Fibroblast of skin of left quadriceps (primary cell): ENCODE measurements at regions not wholly inside any gene's neighbourhood (a gene's known extent, or its start where the extent isn't known, plus 50 kb on each side); places are given as distances from the start of the nearest gene placed in this dataset.
A peak's percentile ranks its signal among the peaks of the same experiment; 100 is the strongest.

ENCODE experiments used
- DNase-seq, 2 experiments: peaks; one replicate each; pipeline ENCODE4 v3.0.0-alpha.2; 2013; ENCODE audit warnings: low read depth in 2 of 2

GRCh38 chr7:85074-85882 lies 107.1 kb upstream of the FAM20C start:
- no peak for DNase-seq

- no peak for DNase-seq
These were observed 106.4 kb upstream of the FAM20C start for GRCh38 chr7:85883-86515.

- DNase-seq: no peak
These were observed 105.7 kb upstream of the FAM20C start for GRCh38 chr7:86629-87028.

- no peak for DNase-seq
These were observed 105.3 kb upstream of the FAM20C start for GRCh38 chr7:87047-87446.

- DNase-seq: no peak
These were observed 104.7 kb upstream of the FAM20C start for GRCh38 chr7:87671-88070.

DNA sequence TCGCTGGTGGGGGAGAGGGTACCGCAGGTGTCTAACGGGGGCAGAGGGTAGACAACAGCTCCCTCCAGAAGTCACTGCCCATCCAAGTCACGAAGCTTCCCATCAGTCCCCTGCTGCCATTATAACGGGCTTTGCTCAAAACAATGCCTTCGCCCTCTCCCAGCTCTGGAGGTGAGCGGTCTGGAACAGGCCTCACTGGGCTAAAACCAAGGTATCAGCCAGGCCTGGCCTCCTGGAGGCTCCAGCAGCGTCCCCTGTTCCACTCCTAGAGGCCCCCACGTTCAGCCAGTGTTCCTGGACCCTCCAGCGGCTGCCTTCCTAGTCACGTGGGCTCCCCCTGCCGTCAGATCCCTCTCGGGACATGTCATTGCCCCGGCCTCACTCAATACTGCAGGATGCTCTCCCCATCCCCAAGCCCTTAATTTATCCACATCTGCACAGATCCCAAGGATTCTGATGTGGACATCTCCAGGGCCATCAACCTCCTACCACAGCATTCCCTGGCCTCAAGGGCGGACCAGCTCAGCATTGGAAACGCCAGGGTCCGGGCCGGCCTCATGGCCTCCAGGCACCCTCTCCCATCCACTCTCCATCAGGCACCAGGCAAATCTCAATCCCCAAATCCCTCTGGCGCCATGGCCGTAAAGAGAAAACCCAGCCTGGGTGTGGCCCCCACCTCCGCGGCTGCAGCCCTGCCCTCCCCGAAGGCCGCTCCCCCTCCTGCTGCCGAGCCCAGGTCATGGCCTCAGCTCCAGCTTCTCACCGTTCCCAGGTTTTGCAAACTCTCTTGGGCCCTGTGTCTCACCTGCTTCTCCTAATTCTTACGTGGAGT lies 104.1 kb upstream of the FAM20C start:
- DNase-seq: no peak

DNA sequence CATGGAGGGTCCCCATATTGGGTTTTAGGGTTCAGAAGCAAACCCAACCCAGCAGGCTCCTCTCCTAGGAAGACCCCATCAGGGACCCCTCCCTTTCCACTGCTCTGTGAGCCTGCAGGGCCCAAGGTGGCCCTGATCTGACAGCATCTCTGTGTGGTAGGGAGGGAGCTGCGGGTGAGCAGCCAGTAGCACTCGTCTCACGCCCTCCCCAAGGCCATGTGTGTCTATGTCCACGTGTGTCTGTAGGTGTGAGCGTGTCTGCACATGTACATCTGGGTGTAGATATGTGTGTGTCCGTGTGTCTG lies 103.5 kb upstream of the FAM20C start:
- DNase-seq: no peak

DNA sequence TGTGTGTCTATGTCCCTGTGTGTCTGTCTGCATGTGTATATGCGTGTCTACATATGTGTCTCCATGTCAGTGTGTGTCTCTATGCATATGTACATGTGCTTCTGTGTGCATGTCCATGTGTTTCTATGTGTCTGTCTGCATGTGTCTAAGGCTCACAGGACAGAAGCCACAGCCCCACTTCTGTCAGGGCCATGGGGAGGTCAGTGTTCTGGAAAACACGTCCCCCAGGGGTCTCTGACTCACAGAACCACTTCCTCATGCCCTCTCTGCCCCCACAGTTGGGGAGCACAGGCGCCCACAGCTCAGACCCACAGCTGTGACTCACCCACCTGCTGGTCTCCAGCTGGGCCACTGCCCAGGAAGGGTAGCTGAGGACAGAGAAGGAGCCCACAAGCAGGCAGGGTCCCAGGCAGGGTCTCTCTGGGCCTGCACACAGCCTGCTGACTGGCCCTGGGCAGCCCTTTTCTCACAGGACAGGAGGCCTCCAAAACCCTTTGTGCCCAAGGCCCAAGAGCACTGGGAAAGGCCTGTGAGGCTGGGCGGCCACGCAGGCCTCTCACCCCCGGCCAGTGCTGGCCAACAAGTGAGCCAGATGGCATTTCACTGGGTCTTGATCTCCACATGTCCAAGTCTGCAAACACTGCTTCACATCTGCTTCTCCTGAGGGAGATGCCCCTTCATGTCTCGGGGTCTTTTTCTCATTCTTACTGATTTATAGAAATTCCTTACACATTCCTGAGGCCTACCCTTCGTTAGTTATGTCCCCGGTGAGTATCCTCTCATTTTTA lies 102.9 kb upstream of the FAM20C start:
- DNase-seq: peak; percentile 77 to 78

- DNase-seq: peak; percentile 80 to 81
These were observed 102.0 kb upstream of the FAM20C start for GRCh38 chr7:90111-91063.

- no peak for DNase-seq
These were observed 100.8 kb upstream of the FAM20C start for GRCh38 chr7:91396-92175.

DNA sequence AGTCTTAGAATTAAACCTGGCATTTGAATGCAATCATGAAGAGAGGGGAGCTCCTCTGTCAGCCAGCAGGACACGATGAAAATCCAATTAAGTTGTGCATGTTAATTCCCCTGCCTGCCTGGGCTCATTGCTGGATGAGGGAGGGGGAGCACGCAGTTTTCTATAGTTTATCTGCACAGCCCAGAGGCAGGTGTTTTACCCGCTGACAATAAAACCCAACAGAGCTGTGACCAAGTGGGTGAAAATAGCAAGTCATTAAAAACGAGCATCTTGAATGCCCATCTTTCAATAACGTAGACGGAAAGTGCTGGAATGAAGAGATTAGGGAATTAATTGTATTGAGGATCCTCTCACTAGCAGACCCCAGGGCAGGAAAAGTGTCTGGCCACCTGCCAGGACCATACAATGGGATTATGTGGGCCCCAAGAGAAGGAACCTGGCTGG lies 100.1 kb upstream of the FAM20C start:
- DNase-seq: no peak

- no peak for DNase-seq
These were observed 99.3 kb upstream of the FAM20C start for GRCh38 chr7:92888-93672.

DNA sequence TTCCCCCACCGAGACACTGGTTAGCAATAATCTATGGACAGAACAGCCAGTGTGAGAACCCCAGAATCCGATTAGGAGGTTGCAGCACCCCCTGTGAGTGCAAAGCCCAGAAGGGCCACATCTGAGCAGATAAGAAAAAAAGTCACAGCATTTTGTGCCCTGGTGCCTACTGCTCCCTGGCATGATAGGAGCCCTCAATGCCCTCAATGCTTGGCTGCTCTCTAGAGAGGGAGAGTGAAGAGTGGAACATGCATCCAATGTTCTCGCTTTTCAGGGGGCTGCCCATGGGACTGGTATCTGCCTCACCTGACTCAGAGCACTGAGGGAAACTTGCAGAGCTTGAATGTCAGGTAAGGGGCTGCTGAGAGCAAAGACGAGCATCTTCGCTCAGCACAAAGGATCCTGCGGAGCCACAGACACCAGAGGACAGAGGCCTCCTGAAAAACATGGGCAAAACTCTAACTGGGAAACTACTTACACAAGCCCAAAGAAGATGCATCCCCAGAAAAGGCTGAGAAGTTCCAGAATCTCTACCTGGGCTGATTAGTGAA lies 98.0 kb upstream of the FAM20C start:
- no peak for DNase-seq

GRCh38 chr7:95180-95862 lies 97.0 kb upstream of the FAM20C start:
- peak; percentile 53 to 57 for DNase-seq

DNA sequence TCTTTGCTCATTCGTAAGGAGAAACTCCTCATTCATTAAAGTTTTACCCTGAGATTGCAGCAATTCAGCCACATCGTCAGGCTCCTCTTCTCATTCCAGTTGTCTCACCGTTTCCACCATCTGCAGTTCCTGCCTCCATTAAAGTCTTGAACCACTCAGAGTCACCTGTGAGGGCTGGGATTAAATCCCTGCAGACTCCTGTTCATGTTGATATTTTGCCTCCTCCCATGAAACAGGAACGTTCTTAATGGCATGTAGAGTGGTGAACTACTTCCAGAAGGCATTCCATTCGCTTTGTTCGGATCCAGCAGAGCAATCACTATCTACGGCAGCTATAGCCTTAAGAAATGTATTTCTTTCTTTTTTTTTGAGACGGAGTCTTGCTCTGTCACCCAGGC lies 96.5 kb upstream of the FAM20C start:
- DNase-seq: no peak

GRCh38 chr7:96861-97260 lies 95.5 kb upstream of the FAM20C start:
- no peak for DNase-seq

GRCh38 chr7:97310-97841 lies 95.0 kb upstream of the FAM20C start:
- DNase-seq: no peak
